ENCODE measurements at regions not wholly inside any gene's neighbourhood (a gene's known extent, or its start where the extent isn't known, plus 50 kb on each side); places are given as distances from the start of the nearest gene placed in this dataset.

DNA sequence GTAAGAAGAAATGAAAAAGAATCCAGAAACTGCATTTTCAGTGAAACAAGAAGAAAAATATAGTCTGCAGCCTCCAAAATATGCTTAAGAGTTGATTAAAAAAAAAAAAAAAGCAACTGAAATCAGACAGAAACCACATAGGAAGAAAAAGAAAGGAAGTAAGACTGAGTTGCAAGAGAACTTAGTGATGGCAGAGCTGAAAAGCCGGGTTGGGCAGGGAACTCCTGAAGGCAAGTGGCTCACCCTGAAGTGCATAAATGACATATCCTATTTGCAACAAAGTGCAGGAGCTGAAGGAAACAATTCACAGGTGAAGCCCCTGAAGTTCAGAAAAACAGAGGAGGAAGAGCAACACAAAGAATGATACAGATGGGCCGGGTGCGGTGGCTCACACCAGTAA lies 108.8 kb upstream of the SLC25A36 start:
- no peaks in the 10 kb centered on the region for H3K4me1 Mint-ChIP-seq (ENCODE audit: low read depth)
- no peaks in the 10 kb centered on the region for H3K36me3 Mint-ChIP-seq (ENCODE audit: low read depth)
- no peak overlapping the region for H3K4me3 Mint-ChIP-seq
- no peaks in the 10 kb centered on the region for H3K9me3 Mint-ChIP-seq
- no peak for DNase-seq
- no peak overlapping the region for H3K27ac Mint-ChIP-seq
- H3K27me3 Mint-ChIP-seq, result peaks cover 5% of the 10 kb centered on the region

DNA sequence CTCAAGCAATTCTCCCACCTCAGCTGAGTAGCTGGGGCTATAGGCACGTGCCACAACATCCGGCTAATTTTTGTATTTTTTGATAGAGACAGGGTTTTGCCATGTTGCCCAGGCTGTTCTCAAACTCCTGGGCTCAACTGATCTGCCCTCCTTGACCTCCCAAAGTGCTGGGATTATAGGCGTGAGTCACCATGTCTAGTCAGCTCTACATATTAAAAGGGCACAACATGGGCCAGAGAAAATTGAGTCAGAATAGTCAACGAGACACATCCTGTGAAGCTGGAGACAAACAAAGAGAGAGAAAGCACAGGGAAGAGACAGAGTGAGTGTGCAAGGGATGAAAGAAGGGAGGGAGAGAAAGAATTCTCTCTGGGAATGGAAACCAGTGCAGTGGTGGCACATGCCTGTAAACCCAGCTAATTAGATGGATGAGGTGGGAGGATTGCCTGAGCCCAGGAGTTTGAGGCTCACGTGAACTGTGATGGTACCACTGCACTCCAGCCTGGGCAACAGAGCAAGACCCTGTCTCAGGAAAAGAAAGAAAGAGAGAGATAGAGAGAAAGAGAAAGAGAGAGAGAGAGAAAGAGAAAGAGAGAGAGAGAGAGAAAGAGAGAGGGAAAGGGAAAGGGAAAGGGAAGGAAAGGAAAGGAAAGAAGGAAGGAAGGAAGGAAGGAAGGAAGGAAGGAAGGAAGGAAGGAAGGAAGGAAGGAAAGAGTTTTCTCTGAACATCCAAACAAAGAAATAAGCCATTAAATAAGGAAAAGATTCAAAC lies 107.2 kb upstream of the SLC25A36 start:
- no peak for DNase-seq
- H3K27ac Mint-ChIP-seq, result no peak overlapping the region
- no peaks in the 10 kb centered on the region for H3K36me3 Mint-ChIP-seq (ENCODE audit: low read depth)
- no peak overlapping the region for H3K4me3 Mint-ChIP-seq
- H3K9me3 Mint-ChIP-seq, result no peaks in the 10 kb centered on the region
- peaks cover 5% of the 10 kb centered on the region for H3K27me3 Mint-ChIP-seq
- no peaks in the 10 kb centered on the region for H3K4me1 Mint-ChIP-seq (ENCODE audit: low read depth)

DNA sequence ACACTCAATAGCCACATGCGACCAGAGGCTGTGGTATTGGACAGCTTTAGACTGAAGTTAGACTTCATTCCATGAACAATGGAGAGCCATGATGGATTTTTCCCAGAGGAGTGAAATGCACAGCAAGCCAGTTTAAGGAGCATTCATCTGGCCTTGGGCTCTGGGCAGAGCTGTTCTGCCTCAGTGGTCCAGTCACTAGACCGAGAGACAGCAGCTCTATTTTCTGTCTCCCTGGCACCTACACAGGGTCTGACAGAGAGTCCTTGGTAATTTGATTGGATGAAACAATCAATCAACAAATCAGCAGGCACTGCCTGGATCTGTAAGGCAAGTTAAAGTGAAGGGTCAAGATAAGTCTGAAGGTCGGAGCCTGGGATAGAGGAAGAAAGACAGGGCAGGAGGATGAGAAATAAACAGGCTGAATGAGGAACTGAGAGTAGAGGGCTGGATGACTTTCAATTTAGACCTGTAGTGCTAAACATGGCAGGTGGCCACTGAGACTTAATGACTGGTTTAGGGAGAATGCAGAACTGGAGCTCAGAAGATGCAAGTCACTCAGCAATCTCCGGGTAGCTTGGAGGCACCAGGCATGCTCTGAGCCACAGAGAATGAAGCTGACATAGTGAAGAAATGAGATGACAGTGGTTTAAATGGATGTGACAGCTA lies 98.5 kb upstream of the SLC25A36 start:
- Mint-ChIP-seq H3K27me3 (peaks cover 3% of the 10 kb centered on the region), H3K4me3 (no peak overlapping the region), H3K4me1 (ENCODE audit: low read depth) (peaks cover 4% of the 10 kb centered on the region), H3K27ac (no peak overlapping the region), H3K9me3 (no peaks in the 10 kb centered on the region), H3K36me3 (ENCODE audit: low read depth) (no peaks in the 10 kb centered on the region)
- no peak for DNase-seq

DNA sequence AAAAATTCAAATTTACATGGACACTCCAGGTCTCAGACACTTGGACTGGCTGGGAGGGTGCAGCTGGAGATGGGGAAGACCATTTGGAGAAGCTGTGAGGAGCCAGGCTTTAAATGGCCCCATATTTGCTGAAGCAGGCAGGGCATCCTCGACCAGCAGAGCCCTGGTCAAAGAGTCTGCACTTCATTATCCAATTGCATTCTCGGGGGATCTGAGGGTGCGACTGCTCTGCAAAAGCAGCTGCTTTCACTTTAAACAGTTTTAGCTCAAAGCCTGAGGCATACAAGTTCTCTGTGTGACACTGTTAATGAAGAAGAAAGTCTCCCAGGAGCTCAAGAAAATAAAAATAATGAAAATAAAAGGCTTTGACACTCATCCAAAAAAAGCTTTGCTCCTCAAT lies 98.0 kb upstream of the SLC25A36 start:
- no peak overlapping the region for H3K27ac Mint-ChIP-seq
- H3K27me3 Mint-ChIP-seq, result peaks cover 3% of the 10 kb centered on the region
- no peaks in the 10 kb centered on the region for H3K9me3 Mint-ChIP-seq
- no peaks in the 10 kb centered on the region for H3K36me3 Mint-ChIP-seq (ENCODE audit: low read depth)
- no peak overlapping the region for H3K4me3 Mint-ChIP-seq
- H3K4me1 Mint-ChIP-seq (ENCODE audit: low read depth), result peaks cover 4% of the 10 kb centered on the region
- no peak for DNase-seq

DNA sequence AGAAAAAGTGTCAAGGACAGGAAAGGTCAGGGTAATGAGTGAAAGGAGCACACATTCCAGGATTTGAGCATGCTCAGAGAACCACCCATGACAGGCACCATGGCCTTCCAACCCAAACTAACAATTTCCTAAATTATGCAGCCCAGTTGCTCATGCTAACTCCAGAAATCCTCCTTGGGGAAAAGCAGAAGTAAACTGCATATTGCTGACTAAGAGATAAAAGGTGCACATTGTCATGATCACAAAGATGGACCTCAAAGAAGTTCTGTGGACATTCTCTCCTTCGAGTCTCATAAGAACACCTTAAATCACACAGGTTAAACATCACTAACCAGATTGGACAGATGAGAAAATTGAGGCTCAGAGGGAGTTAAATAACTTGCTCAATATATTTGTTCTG lies 97.6 kb upstream of the SLC25A36 start:
- Mint-ChIP-seq H3K4me1 (ENCODE audit: low read depth) (peaks cover 4% of the 10 kb centered on the region), H3K27ac (no peak overlapping the region), H3K36me3 (ENCODE audit: low read depth) (no peaks in the 10 kb centered on the region), H3K4me3 (no peak overlapping the region), H3K27me3 (peaks cover 3% of the 10 kb centered on the region), H3K9me3 (no peaks in the 10 kb centered on the region)
- no peak for DNase-seq

DNA sequence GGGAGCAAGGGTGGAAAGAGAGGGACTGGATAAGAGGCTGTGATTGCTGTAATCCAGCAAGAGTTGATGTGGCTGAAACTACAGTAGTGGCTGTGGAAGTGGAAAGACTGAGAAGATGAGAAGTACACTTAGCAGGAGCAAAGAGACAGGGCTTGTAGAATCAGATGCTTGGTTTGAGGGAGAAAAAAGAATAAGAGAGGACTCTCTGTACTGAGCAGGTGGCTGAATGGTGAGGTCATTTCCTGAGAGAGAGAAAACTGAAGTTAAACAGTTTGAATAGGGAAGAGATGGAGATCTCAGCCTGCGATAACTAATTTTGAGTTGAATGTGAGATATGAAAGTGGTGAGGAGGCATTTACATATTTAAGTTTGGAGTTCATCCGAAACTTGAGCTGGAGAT lies 95.8 kb upstream of the SLC25A36 start:
- no peak overlapping the region for H3K27ac Mint-ChIP-seq
- H3K36me3 Mint-ChIP-seq (ENCODE audit: low read depth), result no peaks in the 10 kb centered on the region
- peaks cover 4% of the 10 kb centered on the region for H3K4me1 Mint-ChIP-seq (ENCODE audit: low read depth)

DNA sequence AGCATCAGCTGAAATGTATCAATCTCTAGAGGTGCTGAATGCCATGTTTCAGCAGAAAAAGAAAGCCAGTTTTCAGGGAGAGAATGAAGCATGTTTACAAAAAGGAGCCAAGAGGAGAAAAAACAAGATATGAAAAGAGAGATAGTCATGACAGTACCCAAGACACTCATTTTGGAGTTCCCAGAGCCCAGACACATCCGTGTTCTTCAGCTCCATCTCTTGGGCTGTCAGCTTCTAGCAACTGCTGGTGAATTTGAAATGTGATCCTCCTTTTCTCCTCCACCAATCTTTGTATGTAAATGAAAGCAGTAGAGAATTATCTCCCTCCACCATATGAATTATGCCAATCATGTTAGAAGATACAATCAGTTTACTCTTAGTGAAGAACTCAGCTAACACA lies 93.0 kb upstream of the SLC25A36 start:
- no peak for DNase-seq
- H3K4me1 Mint-ChIP-seq (ENCODE audit: low read depth), result peaks cover 4% of the 10 kb centered on the region
- H3K27ac Mint-ChIP-seq, result no peak overlapping the region
- H3K9me3 Mint-ChIP-seq, result peaks cover 2% of the 10 kb centered on the region
- H3K4me3 Mint-ChIP-seq, result no peak overlapping the region
- peaks cover 21% of the 10 kb centered on the region for H3K27me3 Mint-ChIP-seq
- no peaks in the 10 kb centered on the region for H3K36me3 Mint-ChIP-seq (ENCODE audit: low read depth)

More for the DNA sequence above, 95.8 kb upstream of the SLC25A36 start:
- no peaks in the 10 kb centered on the region for H3K9me3 Mint-ChIP-seq
- peaks cover 8% of the 10 kb centered on the region for H3K27me3 Mint-ChIP-seq
- DNase-seq, result no peak
- H3K4me3 Mint-ChIP-seq, result no peak overlapping the region

DNA sequence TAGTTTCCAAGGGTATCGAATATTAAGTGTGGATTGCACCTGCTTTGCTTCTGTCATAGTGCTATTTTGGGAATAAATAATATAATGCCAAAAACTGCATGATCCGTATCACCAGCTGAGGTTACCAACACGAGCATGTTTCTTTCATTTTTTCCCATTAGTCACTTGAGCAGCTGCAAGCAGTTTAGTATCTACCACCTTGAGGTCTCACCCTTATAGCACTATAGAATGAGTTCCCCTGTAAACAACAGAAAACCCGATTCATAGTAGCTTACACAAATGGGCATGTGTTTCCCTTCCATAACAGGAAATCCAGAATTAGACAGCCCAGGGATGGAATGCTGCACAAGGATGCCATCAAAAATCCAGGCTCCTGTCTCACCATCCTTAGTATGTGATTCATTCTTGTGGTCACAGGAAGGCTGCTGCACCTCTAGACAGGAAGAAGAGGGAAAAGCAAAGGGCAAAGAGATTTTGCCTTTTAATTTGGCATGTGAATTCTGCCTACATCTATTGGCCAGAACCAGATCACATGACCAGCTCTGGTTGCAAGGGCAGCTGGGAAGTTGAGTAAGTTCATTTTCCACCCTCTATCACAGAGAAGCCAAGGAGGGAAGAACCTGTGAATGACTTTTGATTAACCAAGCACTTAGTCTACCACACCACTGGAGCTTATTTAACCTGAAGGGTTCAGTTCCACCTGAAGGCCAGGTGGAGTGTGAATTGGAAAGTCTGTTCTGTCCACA lies 91.3 kb upstream of the SLC25A36 start:
- Mint-ChIP-seq H3K27ac (no peak overlapping the region), H3K9me3 (peaks cover 2% of the 10 kb centered on the region), H3K27me3 (peaks cover 25% of the 10 kb centered on the region), H3K36me3 (ENCODE audit: low read depth) (no peaks in the 10 kb centered on the region), H3K4me3 (no peak overlapping the region), H3K4me1 (ENCODE audit: low read depth) (peaks cover 4% of the 10 kb centered on the region)
- no peak for DNase-seq

DNA sequence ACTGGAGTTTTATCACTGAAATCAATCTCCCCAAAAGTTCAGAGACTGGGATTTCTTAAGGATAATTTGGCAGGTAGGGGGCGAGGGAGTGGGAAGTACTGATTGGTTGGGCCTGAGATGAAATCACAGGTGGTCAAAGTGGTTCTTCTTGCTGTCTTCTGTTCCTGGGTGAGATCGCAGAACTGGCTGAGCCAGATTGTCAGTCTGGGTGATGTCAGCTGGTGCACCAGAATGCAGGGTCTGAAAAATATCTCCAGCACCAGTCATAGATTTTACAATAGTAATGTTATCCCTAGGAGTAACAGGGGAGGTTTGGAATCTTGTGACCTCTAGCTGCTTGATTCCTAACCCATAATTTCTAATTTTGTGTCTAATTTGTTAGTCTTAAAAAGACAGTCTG lies 86.7 kb upstream of the SLC25A36 start:
- H3K27me3 Mint-ChIP-seq, result peaks cover 18% of the 10 kb centered on the region
- H3K4me1 Mint-ChIP-seq (ENCODE audit: low read depth), result no peaks in the 10 kb centered on the region
- no peak overlapping the region for H3K4me3 Mint-ChIP-seq
- H3K36me3 Mint-ChIP-seq (ENCODE audit: low read depth), result no peaks in the 10 kb centered on the region
- no peak overlapping the region for H3K27ac Mint-ChIP-seq
- no peak for DNase-seq
- peaks cover 2% of the 10 kb centered on the region for H3K9me3 Mint-ChIP-seq

DNA sequence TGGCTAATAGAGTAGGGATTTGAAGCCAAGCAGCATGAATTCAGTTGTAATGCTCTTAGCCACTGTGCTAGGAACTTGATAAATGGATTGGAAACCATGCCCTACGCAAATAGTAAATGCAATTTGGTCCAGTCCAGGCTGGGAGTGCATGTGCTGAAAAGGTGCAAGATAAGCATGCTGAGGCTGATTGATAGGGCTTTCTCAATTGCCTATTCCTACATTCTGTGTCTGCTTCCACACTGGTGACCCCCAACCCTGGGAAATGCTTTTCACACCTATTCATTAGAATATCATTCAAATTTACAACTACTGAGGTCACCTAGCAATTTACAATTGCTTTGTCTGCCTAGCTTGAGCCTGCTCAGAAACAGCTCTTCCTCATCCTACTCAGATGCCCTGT lies 84.7 kb upstream of the SLC25A36 start:
- Mint-ChIP-seq H3K36me3 (ENCODE audit: low read depth) (no peaks in the 10 kb centered on the region), H3K27me3 (peaks cover 13% of the 10 kb centered on the region), H3K9me3 (peaks cover 2% of the 10 kb centered on the region), H3K4me1 (ENCODE audit: low read depth) (no peaks in the 10 kb centered on the region), H3K4me3 (no peak overlapping the region), H3K27ac (no peak overlapping the region)
- no peak for DNase-seq

DNA sequence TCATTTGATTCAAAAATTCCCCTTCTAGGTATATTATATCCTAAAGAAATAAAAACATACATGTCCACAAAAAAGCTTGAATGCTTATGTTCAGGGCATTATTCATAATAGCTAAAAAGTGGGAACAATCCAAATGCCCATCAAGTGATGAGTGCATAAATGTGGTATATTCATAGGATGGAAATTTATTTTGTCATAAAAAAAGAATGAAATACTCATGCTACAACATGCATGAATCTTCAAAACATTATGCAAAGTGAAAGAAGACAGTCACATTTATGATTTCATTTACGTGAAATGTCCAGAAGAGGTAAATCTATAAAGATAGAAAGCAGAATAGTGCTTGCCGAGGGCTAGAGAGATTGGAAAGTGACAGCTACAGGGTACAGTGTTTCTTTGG lies 83.6 kb upstream of the SLC25A36 start:
- Mint-ChIP-seq H3K4me3 (no peak overlapping the region), H3K36me3 (ENCODE audit: low read depth) (no peaks in the 10 kb centered on the region), H3K9me3 (peaks cover 2% of the 10 kb centered on the region), H3K4me1 (ENCODE audit: low read depth) (no peaks in the 10 kb centered on the region), H3K27me3 (peaks cover 11% of the 10 kb centered on the region), H3K27ac (no peak overlapping the region)
- no peak for DNase-seq

DNA sequence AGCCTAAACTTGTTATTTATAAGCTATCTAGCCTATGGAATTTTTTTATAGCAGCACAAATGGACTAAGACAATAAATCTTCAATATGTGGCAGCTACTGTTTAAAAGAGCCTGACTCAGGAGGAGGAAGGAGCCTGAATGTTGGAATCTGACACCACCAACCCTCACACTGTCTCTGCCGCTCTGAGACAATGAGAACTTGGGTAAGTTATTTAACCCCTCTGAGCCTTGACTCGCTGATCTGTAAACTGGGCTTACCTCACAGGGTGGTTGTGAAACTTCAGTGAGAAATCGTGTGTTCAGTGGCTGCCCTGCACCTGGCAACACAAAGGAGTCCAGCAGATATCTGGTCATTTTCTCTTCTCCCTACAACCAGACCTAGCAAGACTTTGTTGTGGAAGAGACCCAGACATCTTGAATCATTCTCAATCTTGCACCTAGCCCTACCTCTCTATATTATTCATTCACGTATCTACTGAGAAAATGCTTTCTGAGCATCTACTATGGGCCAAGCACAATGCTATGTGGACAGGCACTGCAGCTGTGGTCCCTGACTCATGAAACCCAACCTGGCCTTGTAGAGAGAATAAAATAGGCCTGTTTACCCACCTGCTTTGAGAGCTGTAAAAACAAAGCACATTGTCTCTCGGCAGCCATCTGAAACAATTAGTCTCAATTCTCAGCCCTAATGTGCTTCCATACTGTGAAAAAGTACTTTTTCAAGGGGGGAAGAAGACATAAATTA lies 81.9 kb upstream of the SLC25A36 start:
- Mint-ChIP-seq H3K4me3 (no peak overlapping the region), H3K27me3 (peaks cover 6% of the 10 kb centered on the region), H3K9me3 (no peaks in the 10 kb centered on the region), H3K36me3 (ENCODE audit: low read depth) (no peaks in the 10 kb centered on the region), H3K27ac (no peak overlapping the region), H3K4me1 (ENCODE audit: low read depth) (peaks cover 3% of the 10 kb centered on the region)
- no peak for DNase-seq

DNA sequence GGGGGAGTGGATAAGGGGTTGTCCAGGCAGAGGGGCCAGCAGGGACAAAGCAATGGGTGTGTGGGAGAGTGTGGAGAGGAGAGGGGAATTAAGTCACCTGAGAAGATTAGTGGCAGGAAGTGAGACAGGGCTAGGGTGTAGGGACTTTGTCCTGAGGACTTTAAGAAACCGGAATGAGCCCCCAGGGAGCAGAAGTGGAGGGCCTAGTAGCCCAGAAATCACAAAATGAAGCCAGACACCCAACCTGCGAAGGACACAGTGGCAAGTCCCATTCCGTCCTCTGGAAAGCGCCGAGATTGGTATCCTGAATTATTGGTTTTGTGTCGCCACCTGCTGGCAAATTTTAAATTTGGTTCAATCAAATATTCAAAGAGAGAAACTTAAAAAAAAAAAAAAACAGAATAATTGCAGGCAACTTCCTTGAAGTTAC lies 78.0 kb upstream of the SLC25A36 start:
- no peaks in the 10 kb centered on the region for H3K9me3 Mint-ChIP-seq
- H3K4me1 Mint-ChIP-seq (ENCODE audit: low read depth), result peaks cover 3% of the 10 kb centered on the region
- peaks cover 10% of the 10 kb centered on the region for H3K27me3 Mint-ChIP-seq
- peak; percentile 34 for DNase-seq
- no peaks in the 10 kb centered on the region for H3K36me3 Mint-ChIP-seq (ENCODE audit: low read depth)
- no peak overlapping the region for H3K4me3 Mint-ChIP-seq
- no peak overlapping the region for H3K27ac Mint-ChIP-seq

DNA sequence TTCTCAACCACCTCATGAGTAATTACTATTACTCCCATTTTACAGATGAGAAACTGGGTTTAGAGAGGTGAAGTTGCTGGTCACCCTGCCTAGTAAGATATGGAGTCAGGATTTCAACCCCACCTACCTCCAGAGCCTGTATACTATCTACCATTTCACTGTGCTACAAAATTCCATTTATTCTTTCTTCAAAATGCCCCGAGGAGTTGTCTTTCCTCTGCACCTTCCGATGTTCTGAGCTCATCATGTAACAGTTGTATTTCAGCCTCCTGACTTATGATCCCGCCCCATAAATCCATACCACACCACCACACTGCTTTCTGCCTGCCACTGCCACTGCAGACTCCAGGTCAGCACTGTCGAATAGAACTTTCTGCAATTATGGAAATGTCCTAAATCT lies 71.3 kb upstream of the SLC25A36 start:
- no peaks in the 10 kb centered on the region for H3K4me1 Mint-ChIP-seq (ENCODE audit: low read depth)
- peaks cover 7% of the 10 kb centered on the region for H3K27me3 Mint-ChIP-seq
- DNase-seq, result no peak
- H3K9me3 Mint-ChIP-seq, result peaks cover 2% of the 10 kb centered on the region
- no peak overlapping the region for H3K4me3 Mint-ChIP-seq
- H3K36me3 Mint-ChIP-seq (ENCODE audit: low read depth), result no peaks in the 10 kb centered on the region
- H3K27ac Mint-ChIP-seq, result no peak overlapping the region
